Globus pallidus (tissue), 1 donor: ENCODE measurements at regions not wholly inside any gene's neighbourhood (a gene's known extent, or its start where the extent isn't known, plus 50 kb on each side); places are given as distances from the start of the nearest gene placed in this dataset.

Experiments
- DNase-seq: peaks from one replicate; pipeline ENCODE4 v3.0.0-alpha.2; 2015; ENCODE audit warnings: low spot score

DNA sequence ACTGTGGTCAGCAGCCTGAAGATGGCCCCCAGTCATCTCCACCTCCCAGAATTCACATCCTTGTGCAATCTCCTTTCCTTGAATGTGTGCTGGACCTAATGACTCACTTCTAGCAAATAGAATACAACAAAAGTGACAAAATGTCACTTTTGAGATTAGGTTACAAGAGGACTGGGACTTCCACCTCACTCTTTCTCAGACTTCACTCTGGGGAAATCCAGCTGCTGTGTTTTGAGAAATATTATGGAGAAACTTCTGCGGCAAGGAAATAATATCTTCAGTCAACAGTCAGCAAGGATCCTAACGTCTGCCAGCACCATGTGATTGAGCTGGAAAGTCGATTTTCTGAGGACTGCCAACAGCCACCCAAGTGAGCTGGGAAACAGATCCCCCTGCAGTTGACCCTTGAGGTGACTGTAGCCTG is 70.5 kb upstream of the GADD45A start:
- DNase-seq = no peak

DNA sequence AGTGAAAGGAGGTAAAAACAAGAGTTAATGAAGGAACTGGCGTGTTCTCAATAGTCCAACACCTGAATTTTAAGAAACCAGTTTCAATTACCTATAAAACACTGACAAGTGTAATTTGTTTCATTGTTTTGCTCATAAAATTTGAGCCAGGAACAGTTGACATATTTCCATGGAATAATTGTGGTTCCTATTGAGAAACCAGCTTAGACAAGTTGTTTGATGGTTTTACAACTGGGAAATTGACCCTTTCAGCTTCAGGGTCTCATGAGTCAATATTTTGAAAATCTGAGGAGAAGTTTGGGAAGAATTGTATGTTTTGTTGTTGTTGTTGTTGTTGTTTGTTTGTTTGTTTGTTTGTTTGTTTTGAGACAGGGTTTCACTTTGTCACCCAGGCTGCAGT is 69.1 kb upstream of the GADD45A start:
- DNase-seq = no peak

DNA sequence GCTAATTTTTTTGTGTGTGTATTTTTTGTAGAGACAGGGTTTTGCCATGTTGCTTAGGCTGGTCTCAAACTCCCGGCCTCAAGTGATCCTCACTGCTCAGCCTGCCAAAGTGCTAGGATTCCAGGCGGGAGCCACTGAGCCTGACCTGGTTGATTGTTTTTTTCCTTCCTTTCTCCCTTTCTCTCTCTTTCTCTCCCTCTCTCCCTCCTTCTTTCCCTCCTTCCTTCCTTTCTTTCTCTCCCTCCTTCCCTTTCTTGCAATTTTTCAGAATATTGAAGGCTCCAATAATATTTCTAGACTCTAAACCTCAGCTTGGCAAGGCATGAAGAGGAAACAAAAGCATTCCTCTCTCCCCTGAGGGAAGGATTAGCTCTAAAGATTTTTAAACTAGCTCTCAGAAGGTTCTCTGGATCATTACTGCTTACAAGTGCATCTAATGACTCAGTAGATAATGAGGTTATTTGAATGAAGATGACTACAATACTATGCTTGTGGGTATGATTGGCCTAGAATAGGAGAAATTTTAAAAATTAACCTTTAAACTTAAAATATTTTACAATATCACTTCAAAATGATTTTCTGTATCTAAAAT is 68.5 kb upstream of the GADD45A start:
- DNase-seq = no peak

DNA sequence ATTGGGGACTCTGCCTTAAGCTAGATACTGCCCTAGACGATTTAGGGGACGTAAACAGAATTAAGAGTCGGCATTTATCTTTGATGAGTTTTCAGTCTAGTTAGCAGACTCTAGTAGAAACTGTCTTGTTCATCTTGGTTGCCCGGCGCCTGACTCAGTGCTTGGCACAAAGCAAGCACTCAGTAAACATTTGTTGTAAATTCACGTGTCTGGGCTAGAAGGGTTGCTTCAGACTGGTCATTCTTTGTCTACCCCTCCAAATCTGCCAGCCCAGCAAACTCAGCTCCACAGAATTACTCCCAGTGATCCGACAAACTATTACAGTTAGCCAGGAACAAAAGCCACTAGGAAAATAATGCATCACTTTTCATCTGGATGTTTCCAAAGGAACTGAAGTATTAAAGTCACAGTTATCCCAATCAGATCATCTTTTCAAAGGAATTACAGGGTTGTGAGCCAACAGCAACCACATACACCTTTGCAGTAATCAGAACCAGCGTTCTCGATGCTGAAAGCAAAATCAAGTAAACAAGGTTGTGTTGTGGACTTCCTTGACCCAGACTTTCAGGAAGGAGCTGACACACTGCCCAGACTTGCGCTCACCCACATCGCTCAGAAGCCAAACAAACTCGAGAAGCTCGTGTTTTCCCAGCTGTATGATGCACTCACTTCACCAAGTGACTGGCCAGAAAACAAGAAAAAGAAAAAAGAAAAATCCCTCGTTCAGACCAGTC is 66.5 kb upstream of the GADD45A start:
- peak; percentile 55 for DNase-seq

DNA sequence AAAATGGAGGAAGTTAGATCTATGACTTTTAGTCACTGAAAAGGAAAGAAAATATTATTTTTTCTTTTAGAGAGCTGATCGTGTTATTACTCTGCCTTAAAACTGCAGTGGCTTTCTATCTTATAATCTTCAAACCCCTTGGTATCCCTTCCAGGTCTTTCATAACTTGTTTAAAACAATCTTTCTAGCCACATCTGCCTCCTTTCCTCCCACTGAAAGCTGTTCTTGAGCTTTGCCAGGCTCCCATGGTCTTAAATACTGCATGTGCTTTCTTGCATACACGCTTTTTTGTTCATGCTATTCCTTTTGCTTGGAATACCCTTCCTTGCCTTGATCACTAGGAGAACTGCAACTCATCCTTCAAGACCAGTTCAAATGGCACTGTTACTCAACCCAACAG is 65.9 kb upstream of the GADD45A start:
- no peak for DNase-seq

DNA sequence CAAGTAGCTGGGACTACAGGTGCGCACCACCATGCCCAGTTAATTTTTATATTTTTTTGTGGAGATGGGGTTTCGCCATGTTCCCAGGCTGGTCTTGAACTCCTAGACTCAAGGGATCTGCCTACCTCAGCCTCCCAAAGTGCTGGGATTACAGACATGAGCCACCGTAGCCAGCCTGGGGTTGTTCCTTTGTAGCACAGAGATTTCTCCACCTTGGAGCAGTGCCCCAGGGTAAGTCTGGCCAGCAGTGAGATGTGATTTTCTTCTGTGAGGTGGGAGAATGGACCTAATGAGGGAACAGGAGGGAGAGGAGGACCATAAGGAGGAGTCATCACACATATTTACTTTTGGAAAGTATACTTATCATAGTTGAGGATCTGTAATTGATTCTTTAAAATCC is 61.1 kb upstream of the GADD45A start:
- DNase-seq = no peak

DNA sequence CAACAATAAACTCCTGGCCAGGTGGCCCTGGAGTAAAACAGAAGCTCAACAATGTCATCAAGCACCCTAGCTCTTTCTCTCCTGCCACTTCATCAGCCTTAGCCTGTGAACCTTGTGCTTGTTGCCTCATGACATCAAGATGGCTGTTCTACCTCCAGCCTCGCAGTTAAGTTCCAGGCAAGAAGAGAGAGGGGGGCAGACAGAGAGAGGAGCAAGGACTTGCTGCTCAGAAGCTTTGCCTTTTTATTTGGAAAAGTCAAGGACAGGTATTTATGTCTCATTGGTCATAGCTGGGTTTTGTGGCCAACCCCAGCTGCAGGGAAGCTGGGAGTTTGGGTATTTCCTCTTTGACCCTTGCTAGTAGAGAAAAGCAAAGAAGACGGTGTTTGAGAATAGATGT is 60.3 kb upstream of the GADD45A start:
- no peak for DNase-seq

DNA sequence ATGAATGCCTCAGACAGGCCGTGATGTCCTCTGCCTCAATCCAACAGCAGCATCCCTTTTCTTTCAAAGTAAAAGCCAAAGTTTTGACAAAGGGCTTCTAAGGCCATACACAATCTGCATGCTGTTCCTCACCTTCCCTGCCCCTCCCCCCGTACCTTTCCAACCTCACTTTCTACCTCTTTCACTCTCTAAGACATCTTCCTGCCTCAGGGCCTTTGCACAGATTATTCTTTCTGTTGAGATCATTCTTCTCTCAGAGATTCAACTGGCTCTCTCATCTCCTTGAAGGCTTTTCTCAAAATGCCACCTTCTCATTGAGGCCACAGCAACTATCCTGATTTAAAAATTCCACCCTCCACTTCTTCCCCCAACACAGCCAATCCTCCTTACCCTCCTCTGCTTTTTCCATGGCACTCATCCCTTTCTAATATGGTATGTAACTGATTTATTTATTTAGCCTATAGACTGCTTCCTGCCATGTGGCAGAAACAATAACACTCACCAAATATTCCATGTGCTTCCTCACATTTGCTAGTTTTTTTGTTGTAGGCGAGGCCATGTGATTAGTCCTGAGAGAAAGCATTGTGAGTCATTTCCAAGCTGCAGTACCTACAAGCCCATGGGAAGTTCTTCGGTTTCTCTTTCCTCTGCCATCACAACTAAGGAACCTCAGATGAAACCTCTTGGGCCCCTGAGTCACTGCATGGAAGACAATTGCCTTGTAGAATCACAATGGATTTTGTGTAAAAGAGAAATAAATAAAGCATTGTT is 58.7 kb upstream of the GADD45A start:
- no peak for DNase-seq

DNA sequence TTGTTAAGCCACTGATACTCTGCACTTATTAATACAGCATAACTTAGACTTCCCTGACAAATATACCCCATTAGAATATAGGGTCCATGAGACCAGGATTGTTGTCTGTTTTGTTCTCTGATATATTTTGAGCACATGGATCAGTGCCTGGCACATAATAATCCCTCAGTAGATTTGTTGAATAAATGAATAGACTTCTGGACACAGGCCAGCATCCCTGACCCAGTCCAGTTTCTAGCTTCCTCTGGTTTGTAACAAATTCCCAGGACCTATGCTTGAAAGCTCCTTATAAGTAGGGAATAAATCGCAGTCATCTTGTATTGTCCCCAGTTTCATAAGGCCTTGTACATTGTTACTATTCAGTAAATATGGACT is 58.2 kb upstream of the GADD45A start:
- no peak for DNase-seq

DNA sequence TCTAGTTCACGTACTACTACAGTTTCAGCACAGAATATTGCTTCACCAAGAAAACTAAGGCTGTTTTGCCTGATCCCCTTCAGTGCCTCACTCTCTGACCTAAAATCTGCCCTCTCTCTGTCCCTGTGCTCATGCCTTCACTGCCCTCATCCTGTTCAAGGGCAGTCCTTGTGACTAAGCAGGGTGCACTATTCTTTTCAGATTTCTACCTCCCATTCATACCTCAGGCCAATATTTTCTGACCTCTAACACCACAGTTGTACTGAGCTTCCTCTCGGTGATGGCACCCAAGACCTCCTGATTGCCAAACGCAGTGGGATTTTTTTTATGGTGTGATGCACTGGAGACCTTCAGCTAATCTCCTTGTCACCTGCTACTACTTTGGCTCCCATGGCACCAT is 57.7 kb upstream of the GADD45A start:
- no peak for DNase-seq

DNA sequence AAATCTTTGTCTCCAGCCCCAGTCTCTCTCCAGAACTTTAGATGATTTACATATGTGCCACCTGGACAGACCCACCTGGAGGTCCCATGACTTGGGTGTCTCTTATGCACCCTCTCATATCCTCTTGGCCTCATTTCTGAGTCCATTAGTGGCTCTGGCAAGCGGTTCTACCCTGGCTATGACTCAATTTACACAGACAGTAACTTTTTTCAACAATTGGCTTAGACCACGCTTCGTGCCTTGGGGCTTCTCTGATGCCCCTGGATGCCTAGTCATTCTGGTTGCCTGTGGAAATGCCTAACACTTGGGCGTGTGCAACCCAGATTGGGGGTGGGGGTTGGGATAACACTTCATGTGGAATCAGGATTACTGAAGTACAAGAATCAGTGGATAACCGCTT is 57.1 kb upstream of the GADD45A start:
- no peak for DNase-seq

DNA sequence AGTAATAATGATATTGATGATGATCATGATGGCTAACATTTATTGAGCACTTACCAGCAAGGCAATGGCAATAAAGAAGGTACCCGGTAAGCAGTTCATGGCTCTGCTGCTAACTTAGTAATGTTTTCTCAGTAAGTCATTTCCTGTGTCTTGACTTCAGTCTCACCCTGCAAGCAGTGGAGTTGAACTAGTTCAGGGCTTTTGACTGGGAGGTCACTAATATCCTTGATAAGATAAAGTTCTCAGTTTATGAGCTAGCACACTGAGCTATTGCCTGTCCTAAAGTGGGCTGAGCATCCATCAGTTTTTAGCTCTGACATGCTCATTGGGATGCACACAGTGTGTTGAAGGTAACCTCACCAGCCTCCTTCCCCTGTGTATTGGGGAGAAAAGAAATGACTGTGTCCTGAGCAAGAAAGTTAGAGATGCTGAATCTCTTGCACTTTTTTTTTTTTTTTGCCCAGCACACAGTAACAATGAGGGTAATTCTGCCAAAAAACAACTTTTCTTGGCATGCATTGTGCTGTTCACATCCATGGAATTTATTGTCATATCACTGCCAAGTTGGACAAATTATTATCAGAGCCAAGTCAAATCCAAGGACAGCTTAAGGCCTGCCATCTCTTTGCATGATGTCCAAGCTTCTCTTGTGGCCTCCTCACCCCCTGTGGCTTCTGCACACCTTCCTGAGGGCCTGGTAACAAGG is 55.5 kb upstream of the GADD45A start:
- DNase-seq = no peak

DNA sequence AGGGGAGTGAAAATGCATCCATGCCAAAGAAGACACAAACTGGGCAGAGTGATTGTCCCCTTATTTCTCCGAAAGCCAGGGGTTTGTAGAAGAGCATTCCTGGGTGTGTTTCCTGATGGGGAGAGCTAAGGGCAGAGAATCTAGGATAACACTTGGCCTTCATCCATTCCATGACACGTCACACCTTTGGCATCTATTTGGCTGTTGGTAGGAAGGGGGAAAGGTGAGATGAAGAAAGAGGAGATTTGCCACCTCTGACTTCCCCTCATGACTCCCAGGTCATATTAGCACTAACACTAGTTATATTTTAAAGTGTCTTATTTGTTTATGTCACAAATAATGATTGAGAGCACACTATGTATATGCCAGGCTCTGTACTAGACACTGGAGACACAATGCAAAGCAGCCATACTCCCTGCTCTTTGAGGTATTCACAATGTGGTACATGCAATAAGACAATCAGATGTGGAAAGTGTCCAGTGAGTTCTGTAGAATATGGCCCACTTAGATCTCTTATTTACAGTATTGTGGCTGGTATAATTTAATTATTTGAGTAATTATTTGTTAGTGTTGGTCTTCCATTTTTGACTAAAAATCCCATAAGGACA is 54.5 kb upstream of the GADD45A start:
- no peak for DNase-seq

DNA sequence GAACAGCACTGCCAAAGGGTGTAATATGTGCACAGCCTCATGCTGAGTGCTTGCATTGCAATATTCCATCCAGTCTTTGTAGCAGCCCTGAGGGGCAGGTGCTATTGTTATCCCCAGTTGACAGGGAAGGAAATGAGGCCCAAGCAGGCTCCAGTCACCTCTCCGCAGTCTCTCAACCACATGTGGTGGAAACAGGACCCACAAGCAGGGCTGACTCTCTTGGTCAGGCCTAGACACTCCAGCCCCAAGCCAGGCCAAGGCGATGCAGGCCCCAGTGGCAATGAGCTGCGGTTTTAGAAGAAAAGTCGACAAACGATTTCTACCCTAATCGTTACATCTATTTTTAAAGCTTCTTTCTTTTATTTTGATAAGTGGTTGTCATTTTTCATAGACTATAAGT is 52.6 kb upstream of the GADD45A start:
- DNase-seq = no peak

DNA sequence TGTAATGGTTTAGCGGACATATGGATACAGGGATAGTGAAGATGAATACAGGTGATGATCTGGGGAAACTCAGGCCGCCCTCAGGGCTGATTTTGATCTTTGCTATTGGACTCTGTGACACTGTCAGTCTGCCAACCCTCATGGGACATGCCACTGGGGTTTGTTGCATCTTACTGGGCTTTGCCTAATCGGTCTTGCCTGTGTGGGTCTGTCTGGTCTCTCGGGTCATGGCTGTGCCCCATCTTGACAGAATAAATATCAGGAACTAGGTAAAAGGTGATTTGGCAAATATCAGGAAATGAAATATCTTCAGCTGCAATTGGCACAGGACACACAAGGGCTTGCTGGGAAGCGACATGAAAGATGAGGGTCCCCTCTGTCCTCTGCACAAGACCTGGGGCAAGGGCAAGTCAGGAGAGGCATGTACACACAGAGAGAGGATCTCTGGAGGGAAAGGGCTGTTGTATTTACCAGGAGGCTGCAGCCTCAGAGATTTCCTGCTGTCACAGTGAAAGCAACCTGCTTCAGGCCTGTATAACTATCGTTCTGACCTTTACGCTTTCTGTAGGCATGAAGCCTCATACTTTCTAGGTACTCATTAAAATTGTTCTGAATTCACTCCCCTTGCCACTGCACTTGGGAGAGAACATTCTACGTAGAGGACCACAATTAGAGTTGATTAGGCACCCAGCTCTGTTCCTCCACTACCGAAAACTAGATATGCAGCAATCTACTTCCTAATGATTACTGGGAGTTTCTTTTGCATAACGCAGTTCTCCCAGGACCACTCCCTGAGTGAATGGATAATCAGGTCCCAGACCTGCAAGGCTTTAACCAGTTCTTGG is 52.0 kb upstream of the GADD45A start:
- no peak for DNase-seq

DNA sequence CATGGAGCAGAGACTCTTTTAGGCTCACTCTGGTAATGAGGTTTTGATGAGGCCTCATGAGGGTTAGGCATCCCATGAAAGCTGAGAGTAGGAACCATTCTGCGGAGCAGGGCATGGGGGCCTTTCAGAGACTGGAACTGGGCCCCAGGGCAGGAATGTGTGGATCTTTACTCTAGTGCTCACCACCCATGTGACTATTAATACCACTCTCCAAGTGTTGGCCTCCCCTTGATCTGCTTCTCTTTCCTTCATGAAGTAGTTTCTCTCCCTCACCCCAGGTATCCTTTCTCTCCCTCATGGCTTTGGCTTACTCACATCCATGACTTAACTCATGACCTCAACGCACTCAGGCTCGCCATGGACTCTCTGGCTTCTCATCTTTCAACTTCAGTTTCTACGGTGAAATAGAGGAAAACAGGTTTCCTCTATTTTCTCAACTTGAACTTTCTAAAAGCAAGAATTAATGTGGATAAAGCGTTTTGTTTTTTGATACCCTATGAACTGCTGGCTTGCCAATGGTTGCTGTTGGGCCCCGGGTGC is 50.5 kb upstream of the GADD45A start:
- DNase-seq = no peak

DNA sequence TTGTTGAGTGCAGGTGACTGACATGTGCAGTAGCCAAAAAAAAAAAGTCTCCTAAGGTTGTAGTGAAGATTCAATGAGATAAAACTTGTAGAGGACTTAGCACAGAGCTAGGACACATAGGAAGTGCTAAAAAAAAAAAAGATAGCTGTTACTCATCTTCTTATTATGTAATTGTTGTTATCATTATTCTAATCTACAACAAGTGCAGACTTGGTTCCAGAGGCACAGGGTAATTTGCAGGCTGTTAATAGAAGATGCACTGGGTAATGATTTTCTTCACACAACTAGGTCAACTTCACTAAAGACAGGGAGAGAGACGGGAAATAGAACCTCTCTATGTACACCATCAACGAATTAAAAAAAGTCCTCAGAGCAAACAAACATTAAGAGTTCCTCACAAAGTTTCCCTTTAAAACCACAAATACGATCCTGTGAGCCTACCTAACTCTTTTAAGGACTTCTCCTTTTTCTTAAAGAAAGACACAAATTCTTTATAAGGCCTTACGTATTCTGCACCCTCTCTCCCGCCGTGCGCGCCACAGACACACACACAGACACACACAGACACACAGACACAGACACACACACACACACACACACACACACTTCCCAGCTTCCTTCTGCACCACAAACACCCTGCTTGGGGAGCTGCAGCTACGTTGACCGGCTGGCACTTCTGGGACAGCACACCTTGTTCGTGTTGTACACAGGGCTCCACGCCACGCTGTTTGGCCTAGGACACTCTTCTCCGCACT is 49.8 kb upstream of the GADD45A start:
- no peak for DNase-seq
